Endodermal cell (in vitro differentiated cells): ENCODE measurements at regions not wholly inside any gene's neighbourhood (a gene's known extent, or its start where the extent isn't known, plus 50 kb on each side); places are given as distances from the start of the nearest gene placed in this dataset.
A peak's percentile ranks its signal among the peaks of the same experiment; 100 is the strongest.

Experiments
- DNase-seq: peaks from one replicate; pipeline ENCODE4 v3.0.0-alpha.2; 2017
- H3K27ac ChIP-seq: 2 replicates; pipeline ENCODE4 v1.5.1; 2013; ENCODE audit warnings: mild to moderate bottlenecking, low read depth, low read length, moderate library complexity
- H3K27me3 ChIP-seq: 2 replicates; pipeline ENCODE4 v1.6.1; 2013; ENCODE audit warnings: mild to moderate bottlenecking, low read length, moderate library complexity; ENCODE audit not compliant: insufficient read depth, control insufficient read depth, poor library complexity, severe bottlenecking
- H3K36me3 ChIP-seq: 2 replicates; pipeline ENCODE4 v1.7.0; 2013; ENCODE audit warnings: mild to moderate bottlenecking, low read length, moderate library complexity; ENCODE audit not compliant: control insufficient read depth, insufficient read depth
- H3K4me1 ChIP-seq: one replicate; pipeline ENCODE4 v1.7.0; 2013; ENCODE audit warnings: low read length; ENCODE audit not compliant: control insufficient read depth, insufficient read depth
- H3K4me3 ChIP-seq: 2 replicates; pipeline ENCODE4 v1.5.1; 2013; ENCODE audit warnings: mild to moderate bottlenecking, low read length, moderate library complexity
- H3K9ac ChIP-seq: 2 replicates; pipeline ENCODE4 v1.6.1; 2013; ENCODE audit warnings: mild to moderate bottlenecking, low read length, moderate library complexity; ENCODE audit not compliant: poor library complexity, severe bottlenecking; ENCODE audit errors: extremely low read depth
- H3K9me3 ChIP-seq: 2 replicates; pipeline ENCODE4 v1.6.1; 2013; ENCODE audit warnings: mild to moderate bottlenecking, low read length, moderate library complexity; ENCODE audit not compliant: control insufficient read depth
- H3K27ac Mint-ChIP-seq: 2 replicates; pipeline ENCODE4 v1.8.0; 2020; ENCODE audit warnings: mixed read lengths
- H3K27me3 Mint-ChIP-seq: 2 replicates; pipeline ENCODE4 v1.8.0; 2021; ENCODE audit warnings: mild to moderate bottlenecking, mixed read lengths; ENCODE audit not compliant: insufficient read depth
- H3K36me3 Mint-ChIP-seq: 2 replicates; pipeline ENCODE4 v1.8.0; 2020; ENCODE audit warnings: low read depth, mixed read lengths
- H3K4me1 Mint-ChIP-seq: 2 replicates; pipeline ENCODE4 v1.8.0; 2020; ENCODE audit warnings: mixed read lengths
- H3K4me3 Mint-ChIP-seq: 2 replicates; pipeline ENCODE4 v1.8.0; 2020; ENCODE audit warnings: mild to moderate bottlenecking, moderate library complexity, mixed read lengths
- H3K9me3 Mint-ChIP-seq: 2 replicates; pipeline ENCODE4 v1.8.0; 2020; ENCODE audit warnings: mild to moderate bottlenecking, mixed read lengths
- CTCF ChIP-seq: fragments of 200-600 bp; sonication (generic); conservative IDR thresholded peaks from 2 replicates; pipeline ENCODE4 v1.5.0; 2021; ENCODE audit warnings: antibody characterized with exemption, mild to moderate bottlenecking
- whole genome bisulfite sequencing, 2 experiments: methylation state at CpG; one replicate each; pipeline versions ENCODE4 v1.1.5 to v1.1.7; 2013; ENCODE audit warnings: missing lambda C conversion rate in 2 of 2, mixed read lengths in 1 of 2; ENCODE audit not compliant: insufficient coverage in 1 of 2, insufficient read length in 1 of 2; 5-methylcytosine and 5-hydroxymethylcytosine counted together

GRCh38 chr10:34912771-34913170 lies 97.7 kb upstream of the PARD3 start:
- Mint-ChIP-seq H3K27ac (no peak overlapping the region), H3K4me3 (no peak overlapping the region), H3K27me3 (no peaks in the 10 kb centered on the region), H3K36me3 (no peaks in the 10 kb centered on the region), H3K4me1 (no peaks in the 10 kb centered on the region), H3K9me3 (no peaks in the 10 kb centered on the region)
- Histone ChIP-seq H3K9me3 (no peaks in the 10 kb centered on the region), H3K4me1 (no peaks in the 10 kb centered on the region), H3K9ac (no peak overlapping the region), H3K27ac (peak overlapping the region; percentile 60), H3K36me3 (no peaks in the 10 kb centered on the region), H3K27me3 (no peaks in the 10 kb centered on the region), H3K4me3 (no peak overlapping the region)
- DNase-seq, result no peak
- 88 to 97% methylated on average over 3 to 5 of the region's 5 CpGs for WGBS, 2 experiments
- no peak for TF ChIP-seq CTCF

- no peak overlapping the region for H3K27ac ChIP-seq
- WGBS, 2 experiments, result 90 to 96% methylated on average over 5 of the region's 6 CpGs
- H3K9ac ChIP-seq, result no peak overlapping the region
- no peak overlapping the region for H3K27ac Mint-ChIP-seq
- no peak for TF ChIP-seq CTCF
- H3K36me3 Mint-ChIP-seq, result no peaks in the 10 kb centered on the region
- H3K4me1 Mint-ChIP-seq, result no peaks in the 10 kb centered on the region
- no peaks in the 10 kb centered on the region for H3K9me3 ChIP-seq
- no peak overlapping the region for H3K4me3 ChIP-seq
- DNase-seq, result no peak
- no peaks in the 10 kb centered on the region for H3K36me3 ChIP-seq
- no peaks in the 10 kb centered on the region for H3K27me3 Mint-ChIP-seq
- H3K9me3 Mint-ChIP-seq, result no peaks in the 10 kb centered on the region
- no peaks in the 10 kb centered on the region for H3K27me3 ChIP-seq
- H3K4me1 ChIP-seq, result no peaks in the 10 kb centered on the region
- H3K4me3 Mint-ChIP-seq, result no peak overlapping the region
Observed at GRCh38 chr10:34911661-34912205, 96.6 kb upstream of the PARD3 start.

GRCh38 chr10:34908481-34908880 lies 93.4 kb upstream of the PARD3 start:
- Histone ChIP-seq H3K36me3 (no peaks in the 10 kb centered on the region), H3K9ac (no peak overlapping the region), H3K27me3 (no peaks in the 10 kb centered on the region), H3K27ac (no peak overlapping the region), H3K4me3 (no peak overlapping the region), H3K9me3 (no peaks in the 10 kb centered on the region), H3K4me1 (peaks cover 5% of the 10 kb centered on the region)
- Mint-ChIP-seq H3K9me3 (no peaks in the 10 kb centered on the region), H3K27ac (no peak overlapping the region), H3K36me3 (no peaks in the 10 kb centered on the region), H3K4me3 (no peak overlapping the region), H3K27me3 (no peaks in the 10 kb centered on the region), H3K4me1 (peaks cover 4% of the 10 kb centered on the region)
- WGBS, 2 experiments, result 85 to 92% methylated on average over 3 to 5 of the region's 5 CpGs
- DNase-seq, result no peak
- TF ChIP-seq CTCF, result no peak
